ENCODE measurements at regions not wholly inside any gene's neighbourhood (a gene's known extent, or its start where the extent isn't known, plus 50 kb on each side); places are given as distances from the start of the nearest gene placed in this dataset.

DNA sequence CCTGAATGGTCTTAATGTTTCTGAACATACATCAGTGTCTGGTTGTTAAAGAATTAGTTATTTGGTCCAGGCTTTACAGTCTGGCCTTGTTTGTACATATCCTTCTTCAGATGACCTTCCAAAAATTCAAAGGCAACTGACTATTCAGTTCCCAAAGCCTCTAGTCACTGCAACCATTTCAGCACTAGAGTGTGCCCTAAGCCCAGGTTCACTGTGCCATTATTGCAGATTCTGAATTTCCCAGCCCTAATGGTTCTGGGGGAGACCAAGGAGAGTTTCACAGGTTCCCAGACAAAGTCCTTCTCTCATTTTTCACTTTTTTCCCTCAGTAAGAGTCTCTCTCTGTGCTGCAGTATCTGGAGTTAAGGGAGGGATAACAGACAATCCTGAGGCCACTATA is 235.8 kb downstream of the TRAM1L1 start:
- no peak for TF ChIP-seq CTCF (conservative IDR thresholded peaks at IDR 0.05)
- TF ChIP-seq ZFX (IDR thresholded peaks at IDR 0.05), result no peak
- no peak overlapping the region for H3K27ac ChIP-seq

DNA sequence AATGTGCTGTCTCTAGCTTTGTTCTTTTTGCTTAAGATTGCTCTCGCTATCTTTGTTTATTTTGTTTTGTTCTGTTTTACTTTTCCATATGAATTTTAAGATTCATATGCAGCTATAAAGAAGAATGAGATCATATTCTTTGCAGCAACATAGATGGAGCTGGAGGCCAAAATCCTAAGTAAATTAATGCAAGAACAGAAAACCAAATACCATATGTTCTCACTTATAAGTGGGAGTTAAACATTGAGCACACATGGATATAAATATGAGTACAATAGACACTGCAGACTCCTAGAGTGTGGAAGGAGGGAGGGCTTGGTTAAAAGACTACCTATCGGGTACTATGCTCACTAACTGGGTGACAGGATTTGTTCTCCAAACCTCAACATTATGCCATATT is 237.8 kb downstream of the TRAM1L1 start:
- TF ChIP-seq CTCF (conservative IDR thresholded peaks at IDR 0.05) (no peak), ZFX (IDR thresholded peaks at IDR 0.05) (no peak)
- no peak overlapping the region for H3K27ac ChIP-seq

- TF ChIP-seq CTCF (conservative IDR thresholded peaks at IDR 0.05) (no peak), ZFX (IDR thresholded peaks at IDR 0.05) (no peak)
- no peak overlapping the region for H3K27ac ChIP-seq
Measured at GRCh38 chr4:116839826-116840225, 245.6 kb downstream of the TRAM1L1 start.

DNA sequence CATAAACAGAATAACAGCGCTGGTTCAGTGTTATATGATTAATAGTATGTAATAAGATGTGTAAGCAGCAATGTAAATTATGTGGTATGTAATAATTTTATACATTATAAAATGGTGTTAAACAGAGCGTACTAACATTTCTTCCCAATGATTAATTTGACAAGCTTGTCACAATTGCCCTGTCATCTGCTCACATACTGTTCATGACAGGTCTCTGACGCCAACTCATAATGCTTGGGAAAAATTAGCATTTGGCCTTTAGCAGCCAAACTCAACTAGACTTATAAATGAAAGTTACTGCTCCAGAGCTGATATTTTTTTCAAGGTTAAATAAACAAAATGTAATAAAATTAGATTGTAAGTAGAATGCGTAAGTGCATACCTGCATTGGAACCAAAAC is 246.8 kb downstream of the TRAM1L1 start:
- TF ChIP-seq CTCF (conservative IDR thresholded peaks at IDR 0.05) (no peak), ZFX (IDR thresholded peaks at IDR 0.05) (no peak)

GRCh38 chr4:116829187-116829586 is 256.2 kb downstream of the TRAM1L1 start:
- no peak overlapping the region for H3K27ac ChIP-seq
- TF ChIP-seq CTCF (conservative IDR thresholded peaks at IDR 0.05), result no peak
- no peak for TF ChIP-seq ZFX (IDR thresholded peaks at IDR 0.05)

More for the DNA sequence above, 246.8 kb downstream of the TRAM1L1 start:
- H3K27ac ChIP-seq, result no peak overlapping the region

DNA sequence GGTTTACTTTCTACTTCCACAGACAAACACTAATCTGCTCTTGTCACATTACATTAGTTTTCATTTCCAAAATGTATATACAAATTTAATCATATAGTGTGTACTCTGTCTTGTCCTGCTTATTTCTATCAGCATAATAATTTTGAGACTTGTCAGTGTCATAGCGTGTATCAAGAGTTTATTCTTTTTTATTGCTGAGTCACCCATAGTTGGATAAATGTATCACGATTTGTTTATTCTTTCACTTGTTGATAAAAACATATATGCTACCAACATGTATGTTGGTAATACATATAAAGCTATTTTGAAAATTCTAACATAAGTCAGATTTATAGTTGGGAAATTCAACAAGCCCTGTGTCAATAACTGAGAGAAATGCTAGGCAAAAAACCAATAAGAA is 261.2 kb downstream of the TRAM1L1 start:
- TF ChIP-seq ZFX (IDR thresholded peaks at IDR 0.05), result no peak
- no peak for TF ChIP-seq CTCF (conservative IDR thresholded peaks at IDR 0.05)
- H3K27ac ChIP-seq, result no peak overlapping the region

- TF ChIP-seq ZFX (IDR thresholded peaks at IDR 0.05), result no peak
- no peak for TF ChIP-seq CTCF (conservative IDR thresholded peaks at IDR 0.05)
- no peak overlapping the region for H3K27ac ChIP-seq
Measured at GRCh38 chr4:116811730-116812129, 273.6 kb downstream of the TRAM1L1 start.

Measured in C4-2B (cell line).